ENCODE measurements at regions not wholly inside any gene's neighbourhood (a gene's known extent, or its start where the extent isn't known, plus 50 kb on each side); places are given as distances from the start of the nearest gene placed in this dataset.

- POLR2A ChIA-PET: no interaction called here
- no peak for DNase-seq (ENCODE audit: extremely low spot score)
- CTCF ChIA-PET: no interaction called here
- TF ChIP-seq CTCF (IDR thresholded peaks at IDR 0.05; ENCODE audit: control extremely low read depth, extremely low read depth, low read depth, missing control alignments): no peak
These were observed 1544.6 kb downstream of the C4orf33 start for GRCh38 chr4:130640592-130640991.

- TF ChIP-seq CTCF (IDR thresholded peaks at IDR 0.05; ENCODE audit: control extremely low read depth, extremely low read depth, low read depth, missing control alignments): no peak
- no peak for DNase-seq (ENCODE audit: extremely low spot score)
- ChIA-PET POLR2A (no interaction called here), CTCF (interaction anchor here (2.4 kb wide), 1 partner anchor 10 kb away, joined by 5 read pairs; no protein-coding TSS in a partner anchor)
These were observed 1550.9 kb downstream of the C4orf33 start for GRCh38 chr4:130646886-130647285.

GRCh38 chr4:130648570-130648969, 1552.6 kb downstream of the C4orf33 start:
- DNase-seq (ENCODE audit: extremely low spot score): no peak
- no peak for TF ChIP-seq CTCF (IDR thresholded peaks at IDR 0.05; ENCODE audit: control extremely low read depth, extremely low read depth, low read depth, missing control alignments)
- POLR2A ChIA-PET: no interaction called here
- CTCF ChIA-PET: no interaction called here

- TF ChIP-seq CTCF (IDR thresholded peaks at IDR 0.05; ENCODE audit: control extremely low read depth, extremely low read depth, low read depth, missing control alignments): no peak
- ChIA-PET CTCF (interaction anchor here (1.2 kb wide), 1 partner anchor 19 kb away, joined by 3 read pairs; no protein-coding TSS in a partner anchor), POLR2A (no interaction called here)
- no peak for DNase-seq (ENCODE audit: extremely low spot score)
These were observed 1557.9 kb downstream of the C4orf33 start for GRCh38 chr4:130653842-130654241.

- no peak for TF ChIP-seq CTCF (IDR thresholded peaks at IDR 0.05; ENCODE audit: control extremely low read depth, extremely low read depth, low read depth, missing control alignments)
- ChIA-PET CTCF (interaction anchor here (1.6 kb wide), 1 partner anchor 10 kb away, joined by 4 read pairs; no protein-coding TSS in a partner anchor), POLR2A (no interaction called here)
- no peak for DNase-seq (ENCODE audit: extremely low spot score)
These were observed 1563.4 kb downstream of the C4orf33 start for GRCh38 chr4:130659320-130659719.

- no peak for DNase-seq (ENCODE audit: extremely low spot score)
- ChIA-PET POLR2A (no interaction called here), CTCF (interaction anchor here (1.2 kb wide), 2 partner anchors 10 kb away, joined by 3 to 4 read pairs; no protein-coding TSS in a partner anchor)
- TF ChIP-seq CTCF (IDR thresholded peaks at IDR 0.05; ENCODE audit: control extremely low read depth, extremely low read depth, low read depth, missing control alignments): no peak
These were observed 1572.9 kb downstream of the C4orf33 start for GRCh38 chr4:130668859-130669258.

GRCh38 chr4:130675266-130675665, 1579.3 kb downstream of the C4orf33 start:
- DNase-seq (ENCODE audit: extremely low spot score): no peak
- ChIA-PET CTCF (interaction anchor here (1.6 kb wide), 1 partner anchor 16 kb away, joined by 4 read pairs; no protein-coding TSS in a partner anchor), POLR2A (no interaction called here)
- TF ChIP-seq CTCF (IDR thresholded peaks at IDR 0.05; ENCODE audit: control extremely low read depth, extremely low read depth, low read depth, missing control alignments): no peak

Measured in GM10248 (cell line).